ENCODE measurements at regions not wholly inside any gene's neighbourhood (a gene's known extent, or its start where the extent isn't known, plus 50 kb on each side); places are given as distances from the start of the nearest gene placed in this dataset.

GRCh38 chr3:76715426-76715825 lies 324.5 kb upstream of the ROBO2 start:
- H3K9me3 ChIP-seq (ENCODE audit: control insufficient read depth in 2 of 3, insufficient read depth in 1 of 3, low read length in 3 of 3): no peaks in the 10 kb centered on the region
- H3K36me3 ChIP-seq (ENCODE audit: control insufficient read depth in 2 of 3, insufficient read depth in 3 of 3, low read length in 3 of 3): no peaks in the 10 kb centered on the region
- H3K27me3 ChIP-seq (ENCODE audit: control insufficient read depth, insufficient read depth, low read length): no peaks in the 10 kb centered on the region
- H3K4me3 ChIP-seq (ENCODE audit: low read length in 3 of 3): no peak overlapping the region
- no peaks in the 10 kb centered on the region for H3K4me1 ChIP-seq (ENCODE audit: control insufficient read depth in 2 of 3, insufficient read depth in 2 of 3, low read depth in 1 of 3, low read length in 3 of 3)
- no peak overlapping the region for H3K27ac ChIP-seq (ENCODE audit: low read depth in 2 of 2, low read length in 2 of 2)
- H3K9ac ChIP-seq (ENCODE audit: low read length in 3 of 3): no peak overlapping the region
- no peak for TF ChIP-seq CTCF (IDR thresholded peaks at IDR 0.05; ENCODE audit: borderline replicate concordance, extremely low read depth, insufficient read depth)
- FAIRE-seq (no peak), DNase-seq (no peak)
- intact Hi-C loops (cut with DNase I): no loop called here

- no peaks in the 10 kb centered on the region for H3K36me3 ChIP-seq (ENCODE audit: control insufficient read depth in 2 of 3, insufficient read depth in 3 of 3, low read length in 3 of 3)
- no peak for TF ChIP-seq CTCF (IDR thresholded peaks at IDR 0.05; ENCODE audit: borderline replicate concordance, extremely low read depth, insufficient read depth)
- no peak overlapping the region for H3K9ac ChIP-seq (ENCODE audit: low read length in 3 of 3)
- H3K4me3 ChIP-seq (ENCODE audit: low read length in 3 of 3): no peak overlapping the region
- FAIRE-seq: no peak
- intact Hi-C loops (cut with DNase I): no loop called here
- H3K27ac ChIP-seq (ENCODE audit: low read depth in 2 of 2, low read length in 2 of 2): no peak overlapping the region
- DNase-seq: no peak
- no peaks in the 10 kb centered on the region for H3K27me3 ChIP-seq (ENCODE audit: control insufficient read depth, insufficient read depth, low read length)
- no peaks in the 10 kb centered on the region for H3K9me3 ChIP-seq (ENCODE audit: control insufficient read depth in 2 of 3, insufficient read depth in 1 of 3, low read length in 3 of 3)
- H3K4me1 ChIP-seq (ENCODE audit: control insufficient read depth in 2 of 3, insufficient read depth in 2 of 3, low read depth in 1 of 3, low read length in 3 of 3): no peaks in the 10 kb centered on the region
Observed at GRCh38 chr3:76723366-76723765, 316.5 kb upstream of the ROBO2 start.

- DNase-seq (no peak), FAIRE-seq (no peak)
- H3K9me3 ChIP-seq (ENCODE audit: control insufficient read depth in 2 of 3, insufficient read depth in 1 of 3, low read length in 3 of 3): no peaks in the 10 kb centered on the region
- no peaks in the 10 kb centered on the region for H3K36me3 ChIP-seq (ENCODE audit: control insufficient read depth in 2 of 3, insufficient read depth in 3 of 3, low read length in 3 of 3)
- no peaks in the 10 kb centered on the region for H3K27me3 ChIP-seq (ENCODE audit: control insufficient read depth, insufficient read depth, low read length)
- no peak overlapping the region for H3K9ac ChIP-seq (ENCODE audit: low read length in 3 of 3)
- no peak overlapping the region for H3K27ac ChIP-seq (ENCODE audit: low read depth in 2 of 2, low read length in 2 of 2)
- no peak overlapping the region for H3K4me3 ChIP-seq (ENCODE audit: low read length in 3 of 3)
- TF ChIP-seq CTCF (IDR thresholded peaks at IDR 0.05; ENCODE audit: borderline replicate concordance, extremely low read depth, insufficient read depth): no peak
- H3K4me1 ChIP-seq (ENCODE audit: control insufficient read depth in 2 of 3, insufficient read depth in 2 of 3, low read depth in 1 of 3, low read length in 3 of 3): no peaks in the 10 kb centered on the region
- intact Hi-C loops (cut with DNase I): no loop called here
Observed at GRCh38 chr3:76724075-76724474, 315.8 kb upstream of the ROBO2 start.

GRCh38 chr3:76724706-76725105 lies 315.2 kb upstream of the ROBO2 start:
- Histone ChIP-seq H3K27ac (ENCODE audit: low read depth in 2 of 2, low read length in 2 of 2) (no peak overlapping the region), H3K36me3 (ENCODE audit: control insufficient read depth in 2 of 3, insufficient read depth in 3 of 3, low read length in 3 of 3) (no peaks in the 10 kb centered on the region), H3K4me3 (ENCODE audit: low read length in 3 of 3) (no peak overlapping the region), H3K27me3 (ENCODE audit: control insufficient read depth, insufficient read depth, low read length) (no peaks in the 10 kb centered on the region), H3K9me3 (ENCODE audit: control insufficient read depth in 2 of 3, insufficient read depth in 1 of 3, low read length in 3 of 3) (no peaks in the 10 kb centered on the region), H3K9ac (ENCODE audit: low read length in 3 of 3) (no peak overlapping the region), H3K4me1 (ENCODE audit: control insufficient read depth in 2 of 3, insufficient read depth in 2 of 3, low read depth in 1 of 3, low read length in 3 of 3) (no peaks in the 10 kb centered on the region)
- TF ChIP-seq CTCF (IDR thresholded peaks at IDR 0.05; ENCODE audit: borderline replicate concordance, extremely low read depth, insufficient read depth): no peak
- intact Hi-C loops (cut with DNase I): no loop called here
- FAIRE-seq: no peak
- DNase-seq: peak in 3 of 5 donors; percentile 11 to 43 (median 14)
